Peyer's patch (tissue), 4 donors: ENCODE measurements at regions not wholly inside any gene's neighbourhood (a gene's known extent, or its start where the extent isn't known, plus 50 kb on each side); places are given as distances from the start of the nearest gene placed in this dataset.

Source experiments
- DNase-seq, 3 donors: peaks; one replicate each; pipeline ENCODE4 v3.0.0-alpha.2; 2017 to 2019
- H3K27ac ChIP-seq, 4 donors: fragments of 200-600 bp; sonication (generic); one replicate each; pipeline ENCODE4 v1.5.1; 2016 to 2019
- H3K27me3 ChIP-seq, 2 donors: fragments of 200-600 bp; sonication (generic); one replicate each; pipeline ENCODE4 v1.5.1; 2019
- H3K36me3 ChIP-seq, 3 donors: fragments of 200-600 bp; sonication (generic); one replicate each; pipeline ENCODE4 v1.5.1; 2016 to 2019
- H3K4me1 ChIP-seq, 4 donors: fragments of 200-600 bp; sonication (generic); one replicate each; pipeline ENCODE4 v1.5.1; 2016 to 2019
- H3K4me3 ChIP-seq, 4 donors: fragments of 200-600 bp; sonication (generic); 1 replicate in 3 of 4; 2 replicates in 1 of 4; pipeline ENCODE4 v1.5.1; 2016 to 2019; ENCODE audit warnings: mild to moderate bottlenecking in 1 of 4
- H3K9me3 ChIP-seq, 4 donors: fragments of 200-600 bp; sonication (generic); one replicate each; pipeline ENCODE4 v1.5.1; 2016 to 2019; ENCODE audit warnings: mild to moderate bottlenecking in 1 of 4
- POLR2A ChIP-seq, 2 donors: fragments of 450-650 bp; IDR thresholded peaks; one replicate each; pipeline ENCODE4 v1.5.1; 2017; ENCODE audit warnings: antibody characterized with exemption in 2 of 2, mild to moderate bottlenecking in 2 of 2, moderate library complexity in 2 of 2
- TF ChIP-seq, protein P1 (sequence below), 6 experiments: fragments of 450-650 bp in 4 of 6; fragments of 200-600 bp in 2 of 6; sonication (generic) in 1 of 6; IDR thresholded peaks; one replicate each; pipeline ENCODE4 v1.5.1; 2017 to 2019; ENCODE audit warnings: antibody characterized with exemption in 6 of 6, mild to moderate bottlenecking in 3 of 6, moderate library complexity in 1 of 6

DNA sequence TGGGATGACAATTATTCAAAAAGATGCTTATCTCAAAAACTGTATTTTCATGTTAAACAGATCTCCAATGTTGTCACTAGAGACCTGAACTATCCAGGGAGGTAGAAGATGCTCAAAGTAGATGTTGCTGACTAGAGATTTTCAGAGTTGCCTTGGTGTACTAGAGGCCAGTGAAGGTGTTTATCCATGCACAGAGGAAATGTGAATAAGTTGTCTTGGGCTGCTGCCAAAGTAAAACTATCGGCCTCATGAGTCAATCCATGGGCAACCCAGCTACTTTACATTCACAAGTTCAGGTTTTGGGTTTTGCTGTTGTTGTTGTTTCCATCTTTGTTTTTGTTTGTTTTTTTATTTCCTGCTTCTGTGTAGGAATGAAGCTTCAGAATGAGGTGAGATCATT lies 141.1 kb upstream of the RANBP3L start:
- Histone ChIP-seq H3K27ac (no peak overlapping the region), H3K9me3 (no peaks in the 10 kb centered on the region), H3K4me1 (no peaks in the 10 kb centered on the region), H3K4me3 (no peak overlapping the region), H3K36me3 (no peaks in the 10 kb centered on the region), H3K27me3 (no peaks in the 10 kb centered on the region)
- TF ChIP-seq, protein P1, sequence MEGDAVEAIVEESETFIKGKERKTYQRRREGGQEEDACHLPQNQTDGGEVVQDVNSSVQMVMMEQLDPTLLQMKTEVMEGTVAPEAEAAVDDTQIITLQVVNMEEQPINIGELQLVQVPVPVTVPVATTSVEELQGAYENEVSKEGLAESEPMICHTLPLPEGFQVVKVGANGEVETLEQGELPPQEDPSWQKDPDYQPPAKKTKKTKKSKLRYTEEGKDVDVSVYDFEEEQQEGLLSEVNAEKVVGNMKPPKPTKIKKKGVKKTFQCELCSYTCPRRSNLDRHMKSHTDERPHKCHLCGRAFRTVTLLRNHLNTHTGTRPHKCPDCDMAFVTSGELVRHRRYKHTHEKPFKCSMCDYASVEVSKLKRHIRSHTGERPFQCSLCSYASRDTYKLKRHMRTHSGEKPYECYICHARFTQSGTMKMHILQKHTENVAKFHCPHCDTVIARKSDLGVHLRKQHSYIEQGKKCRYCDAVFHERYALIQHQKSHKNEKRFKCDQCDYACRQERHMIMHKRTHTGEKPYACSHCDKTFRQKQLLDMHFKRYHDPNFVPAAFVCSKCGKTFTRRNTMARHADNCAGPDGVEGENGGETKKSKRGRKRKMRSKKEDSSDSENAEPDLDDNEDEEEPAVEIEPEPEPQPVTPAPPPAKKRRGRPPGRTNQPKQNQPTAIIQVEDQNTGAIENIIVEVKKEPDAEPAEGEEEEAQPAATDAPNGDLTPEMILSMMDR (IDR thresholded peaks at IDR 0.05): no peak
- no peak for TF ChIP-seq POLR2A (IDR thresholded peaks at IDR 0.05)
- no peak for DNase-seq

DNA sequence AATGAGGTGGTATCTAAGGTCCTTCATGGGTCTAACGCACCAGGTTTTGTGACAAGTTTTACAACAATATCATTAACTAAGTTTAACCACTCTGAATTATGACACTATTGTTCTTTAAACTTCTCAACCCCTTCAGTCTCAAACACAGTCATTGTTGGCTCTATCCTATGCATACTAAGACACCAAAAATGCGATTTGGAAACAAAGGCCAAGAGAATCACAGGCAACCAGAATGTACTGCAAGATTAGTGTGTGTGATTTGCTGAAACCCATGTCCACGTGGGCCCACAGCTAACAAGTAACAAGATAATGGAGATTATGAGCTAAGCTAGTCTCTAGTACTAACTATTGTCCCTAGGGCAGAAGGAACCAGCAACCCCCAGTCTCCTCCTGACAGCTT lies 142.2 kb upstream of the RANBP3L start:
- Histone ChIP-seq H3K27ac (no peak overlapping the region), H3K4me1 (no peaks in the 10 kb centered on the region), H3K9me3 (no peaks in the 10 kb centered on the region), H3K4me3 (no peak overlapping the region), H3K36me3 (no peaks in the 10 kb centered on the region), H3K27me3 (no peaks in the 10 kb centered on the region)
- no peak for DNase-seq
- TF ChIP-seq, protein P1 (IDR thresholded peaks at IDR 0.05): no peak
- TF ChIP-seq POLR2A (IDR thresholded peaks at IDR 0.05): no peak

DNA sequence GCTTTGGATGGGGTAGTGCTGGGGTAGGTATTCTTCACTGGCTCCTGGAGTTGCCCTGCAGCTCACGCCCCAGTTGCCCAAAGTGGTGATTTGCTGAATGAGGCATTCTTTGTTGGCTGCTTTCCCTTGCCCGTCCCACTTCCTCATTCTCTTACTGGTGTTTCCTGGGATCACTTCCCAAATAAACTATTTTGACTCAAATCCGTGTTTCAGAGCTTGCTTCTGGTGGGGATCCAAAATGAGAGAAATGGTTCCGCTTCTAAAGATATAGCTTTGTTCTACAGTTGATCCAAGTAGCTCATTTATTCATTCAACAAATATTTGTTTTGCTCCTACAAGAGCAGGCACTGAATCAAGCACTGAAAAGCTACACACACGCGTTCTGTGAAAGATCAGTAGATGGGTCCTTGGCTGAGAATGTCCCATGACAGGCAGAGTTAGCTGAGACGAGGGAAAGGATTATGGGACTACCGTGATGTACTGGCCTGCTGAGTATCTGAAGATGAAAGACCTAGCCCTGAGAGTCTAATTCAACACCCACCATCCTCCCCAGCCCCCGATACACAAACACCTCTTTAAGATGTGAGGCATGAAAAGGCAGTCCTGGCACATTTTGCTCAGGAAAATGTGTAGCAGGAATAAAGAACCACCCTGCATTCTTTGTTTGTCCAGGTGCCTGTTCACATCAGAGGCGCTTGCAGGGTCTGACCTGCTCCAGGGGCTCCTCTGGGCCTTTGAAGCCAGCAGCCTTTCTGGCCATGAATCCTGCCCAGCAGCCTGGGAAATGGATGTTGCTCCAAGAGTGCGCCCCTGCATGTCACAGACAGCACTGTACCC lies 143.1 kb upstream of the RANBP3L start:
- Histone ChIP-seq H3K36me3 (no peaks in the 10 kb centered on the region), H3K27ac (no peak overlapping the region), H3K9me3 (no peaks in the 10 kb centered on the region), H3K27me3 (no peaks in the 10 kb centered on the region), H3K4me1 (no peaks in the 10 kb centered on the region), H3K4me3 (no peak overlapping the region)
- DNase-seq: peak in 1 of 3 donors; percentile 50
- TF ChIP-seq, protein P1 (IDR thresholded peaks at IDR 0.05): no peak
- TF ChIP-seq POLR2A (IDR thresholded peaks at IDR 0.05): no peak

DNA sequence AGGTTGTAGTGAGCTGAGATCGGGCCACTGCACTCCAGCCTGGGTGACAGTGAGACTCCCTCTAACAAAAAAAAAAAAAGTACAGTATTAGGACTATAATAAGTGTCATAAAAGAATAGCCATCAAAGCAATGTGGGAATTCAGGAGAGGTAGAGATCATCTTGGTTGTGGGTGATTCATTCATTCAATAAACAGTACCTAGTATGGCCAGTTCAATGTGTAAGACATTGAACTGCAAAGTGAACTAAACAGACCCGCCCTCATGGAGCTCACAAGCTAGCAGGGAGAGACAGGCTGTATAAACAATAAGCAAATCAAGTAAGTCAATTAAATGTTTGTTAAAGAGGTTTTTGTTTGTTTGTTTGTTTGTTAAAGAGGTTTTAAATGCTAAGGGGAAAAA lies 146.1 kb upstream of the RANBP3L start:
- Histone ChIP-seq H3K9me3 (no peaks in the 10 kb centered on the region), H3K27me3 (no peaks in the 10 kb centered on the region), H3K4me3 (no peak overlapping the region), H3K36me3 (no peaks in the 10 kb centered on the region), H3K4me1 (no peaks in the 10 kb centered on the region), H3K27ac (no peak overlapping the region)
- no peak for TF ChIP-seq POLR2A (IDR thresholded peaks at IDR 0.05)
- TF ChIP-seq, protein P1 (IDR thresholded peaks at IDR 0.05): no peak
- no peak for DNase-seq

DNA sequence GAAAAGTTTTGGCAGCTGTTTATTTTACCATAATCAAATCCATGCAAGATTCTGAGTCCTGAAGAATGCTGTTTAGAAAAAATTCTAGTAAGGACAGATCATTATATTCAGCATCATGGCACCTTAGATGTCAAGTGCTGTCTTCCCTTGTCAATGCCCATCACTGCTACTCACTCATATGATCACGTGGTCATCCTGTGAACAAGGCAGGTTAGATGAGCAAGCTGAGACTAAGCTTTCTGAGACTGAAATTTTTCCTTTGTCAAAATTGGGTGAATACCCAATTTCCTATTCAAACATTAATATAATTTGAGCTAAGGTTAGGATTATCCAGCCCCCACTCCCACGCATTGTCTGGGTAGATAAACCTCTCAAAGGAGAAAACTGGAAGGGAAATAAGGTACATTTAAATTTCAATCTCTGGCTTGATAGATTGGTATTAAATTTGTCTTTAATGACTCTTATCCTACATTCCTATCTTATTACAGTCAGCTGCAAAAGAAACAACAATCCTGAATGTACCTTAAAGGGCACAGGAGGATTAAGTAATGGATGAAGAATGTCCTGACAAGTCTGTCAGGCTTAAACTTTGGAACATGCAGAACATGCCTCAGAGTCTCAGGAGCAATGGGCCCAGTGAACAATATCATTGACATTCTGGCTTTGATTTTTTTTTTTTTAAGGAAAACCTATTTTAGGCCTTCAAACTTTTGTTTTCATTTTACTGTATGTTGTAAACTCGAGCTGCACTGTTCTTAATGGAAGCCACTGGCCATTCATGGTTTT lies 148.7 kb upstream of the RANBP3L start:
- TF ChIP-seq, protein P1 (IDR thresholded peaks at IDR 0.05): no peak
- no peak for TF ChIP-seq POLR2A (IDR thresholded peaks at IDR 0.05)

More for the DNA sequence above, 148.7 kb upstream of the RANBP3L start:
- Histone ChIP-seq H3K36me3 (no peaks in the 10 kb centered on the region), H3K27ac (no peak overlapping the region), H3K9me3 (no peaks in the 10 kb centered on the region), H3K4me3 (no peak overlapping the region), H3K27me3 (no peaks in the 10 kb centered on the region), H3K4me1 (no peaks in the 10 kb centered on the region)
- DNase-seq: no peak
